ENCODE measurements at regions not wholly inside any gene's neighbourhood (a gene's known extent, or its start where the extent isn't known, plus 50 kb on each side); places are given as distances from the start of the nearest gene placed in this dataset.

- TF ChIP-seq CTCF (IDR thresholded peaks at IDR 0.05) (no peak), POLR2AphosphoS5 (IDR thresholded peaks at IDR 0.05; ENCODE audit: insufficient read depth in 1 of 2, low read depth in 1 of 2) (no peak)
Measured at GRCh38 chr11:32266601-32267000, 168.7 kb downstream of the WT1 start.
